ENCODE measurements at regions not wholly inside any gene's neighbourhood (a gene's known extent, or its start where the extent isn't known, plus 50 kb on each side); places are given as distances from the start of the nearest gene placed in this dataset.
"Not testable (repeated sequence)": the region's sequence is repeated elsewhere in the genome, so short reads cannot be mapped to it uniquely, and the experiment has no call there.

DNA sequence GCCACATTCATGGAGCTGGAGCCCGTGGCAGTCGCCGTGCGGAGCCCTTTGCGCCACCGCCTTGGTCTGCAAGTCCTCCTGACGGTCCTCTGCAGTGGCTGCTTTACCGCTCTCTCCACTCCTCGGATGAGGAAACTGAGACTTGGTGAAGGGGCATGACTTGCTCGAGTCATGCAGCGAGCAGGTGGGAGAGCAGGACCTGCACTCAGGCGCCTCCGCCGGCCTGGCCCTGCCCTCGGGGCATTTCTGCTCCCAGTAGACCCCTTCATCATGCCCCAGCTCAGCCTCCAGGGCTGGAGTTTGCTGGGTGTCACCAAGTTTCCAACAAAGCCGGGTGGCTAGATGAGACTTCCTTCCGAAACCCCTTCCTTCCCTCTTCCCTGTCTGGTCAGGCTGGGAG, 100.0 kb upstream of the TARDBP start:
- no peak for DNase-seq (ENCODE audit: low spot score)

DNA sequence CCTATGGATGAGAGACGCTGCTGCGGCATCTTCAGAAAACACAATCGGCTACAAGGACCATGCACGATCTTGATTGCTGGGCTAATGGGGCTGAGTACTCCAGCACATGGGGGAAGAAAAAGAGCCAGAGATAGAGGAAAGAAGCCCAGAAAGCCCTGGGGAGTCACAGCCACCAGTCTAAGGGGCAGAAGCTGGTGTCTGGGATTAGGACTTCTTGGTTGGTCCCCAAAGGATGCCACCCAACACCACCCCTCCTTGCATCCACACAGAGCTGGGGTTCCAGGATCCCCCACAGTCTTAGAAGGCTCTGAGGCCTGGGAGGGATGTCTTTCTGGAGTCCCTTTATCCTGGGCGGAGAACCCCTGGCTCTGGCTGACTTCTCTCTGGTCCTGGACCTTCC, 98.4 kb upstream of the TARDBP start:
- no peak for DNase-seq (ENCODE audit: low spot score)

DNA sequence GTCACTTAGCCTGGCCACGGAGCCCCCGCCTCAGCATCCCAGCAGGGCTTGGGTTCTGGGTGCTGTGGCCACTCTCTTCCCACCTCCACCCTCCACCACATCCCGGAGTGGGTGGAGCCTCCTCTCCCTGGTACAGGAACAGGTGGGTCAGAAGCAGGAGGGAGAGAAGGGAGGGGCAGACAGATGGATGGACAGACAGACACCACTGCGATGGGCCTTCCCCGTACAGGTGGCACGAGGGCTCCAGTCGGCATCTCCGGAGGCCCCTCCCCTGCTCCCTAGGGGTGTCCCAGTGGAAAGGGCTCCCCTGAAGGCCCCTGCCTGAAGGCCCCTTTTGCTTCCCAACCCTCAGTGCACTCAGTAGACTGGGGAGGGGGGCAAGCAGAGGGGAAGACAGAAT, 96.9 kb upstream of the TARDBP start:
- DNase-seq (ENCODE audit: low spot score), result no peak

DNA sequence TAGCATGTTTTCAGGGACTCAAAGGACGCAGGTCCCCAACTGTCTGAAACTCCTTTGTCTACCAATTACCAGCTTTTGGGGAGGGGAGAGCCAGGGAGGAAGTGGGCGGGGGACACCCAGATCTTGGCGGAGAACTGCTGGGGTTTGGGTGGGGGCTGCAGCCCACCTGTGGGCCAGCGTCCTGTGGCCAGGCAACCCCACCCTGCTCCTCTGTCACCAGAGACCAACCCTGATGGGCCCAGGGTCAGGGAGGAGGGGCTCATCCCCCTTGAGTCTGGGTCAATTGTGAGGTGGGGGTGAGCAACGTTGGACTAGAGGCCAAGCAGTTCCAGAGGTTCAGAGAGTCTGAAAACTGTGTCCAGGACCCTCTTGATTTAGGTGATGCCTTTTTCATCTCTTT, 96.1 kb upstream of the TARDBP start:
- DNase-seq (ENCODE audit: low spot score), result no peak

DNA sequence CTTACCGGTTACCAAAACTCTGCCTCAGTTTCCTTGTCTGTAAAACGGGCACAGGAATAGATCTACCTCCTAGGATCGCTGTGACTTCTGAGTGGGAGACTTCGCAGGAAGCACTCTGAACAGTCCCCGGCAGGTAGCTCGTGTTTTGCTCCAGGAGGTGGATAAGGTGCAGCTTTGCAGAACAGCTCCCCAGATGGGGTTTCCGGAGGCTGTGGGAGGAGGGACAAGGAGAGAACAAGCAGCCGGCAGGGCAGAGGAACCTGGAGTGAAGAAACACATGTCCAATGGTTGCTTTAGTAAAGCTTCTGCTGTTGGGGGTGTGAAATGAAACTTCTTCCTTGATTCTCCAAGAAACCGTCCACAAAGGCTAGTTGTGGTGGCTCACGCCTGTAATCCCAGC, 95.5 kb upstream of the TARDBP start:
- no peak for DNase-seq (ENCODE audit: low spot score)

DNA sequence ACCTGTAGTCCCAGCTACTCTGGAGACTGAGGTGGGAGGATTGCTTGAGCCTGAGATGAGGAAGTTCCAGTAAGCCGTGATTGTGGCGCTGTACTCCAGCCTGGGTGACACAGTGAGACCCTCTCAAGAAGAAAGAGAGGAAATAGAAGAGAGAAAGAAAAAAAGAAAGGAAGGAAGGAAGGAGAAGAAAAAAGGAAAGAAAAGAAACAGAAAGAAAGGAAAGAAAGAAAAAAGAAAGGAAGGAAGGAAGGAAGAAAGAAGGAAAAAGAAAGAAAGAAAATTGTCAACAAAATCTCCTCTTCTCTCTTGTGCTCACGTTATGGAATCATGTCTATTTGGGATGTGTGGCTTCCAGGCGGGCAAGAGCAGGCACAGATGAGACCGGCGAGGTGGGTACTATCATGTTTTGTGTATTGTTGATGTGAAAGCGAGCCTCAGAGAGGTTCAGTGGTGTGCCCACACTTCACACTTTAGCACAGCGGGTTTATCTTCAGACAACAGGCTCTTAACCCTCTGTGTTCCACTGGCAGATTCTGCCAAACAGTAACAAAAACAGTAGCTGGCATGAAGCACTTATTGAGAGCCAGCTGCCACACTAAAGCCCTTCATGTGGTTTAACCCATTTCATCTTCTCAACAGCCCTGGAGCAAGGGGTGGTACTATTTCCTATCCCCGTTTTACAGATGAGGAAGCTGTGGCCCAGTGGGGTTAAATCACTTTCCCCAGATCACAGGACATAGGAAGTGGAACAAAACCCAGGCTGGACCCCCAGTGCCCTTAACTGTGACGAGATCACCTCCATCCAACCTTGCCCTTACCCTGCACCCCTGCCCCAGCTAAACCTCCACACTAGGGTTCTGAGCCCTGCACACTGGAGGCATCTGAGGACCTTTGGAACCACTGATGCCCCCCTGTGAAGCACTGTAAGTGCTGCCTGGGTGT, 94.7 kb upstream of the TARDBP start:
- no peak for DNase-seq (ENCODE audit: low spot score)

DNA sequence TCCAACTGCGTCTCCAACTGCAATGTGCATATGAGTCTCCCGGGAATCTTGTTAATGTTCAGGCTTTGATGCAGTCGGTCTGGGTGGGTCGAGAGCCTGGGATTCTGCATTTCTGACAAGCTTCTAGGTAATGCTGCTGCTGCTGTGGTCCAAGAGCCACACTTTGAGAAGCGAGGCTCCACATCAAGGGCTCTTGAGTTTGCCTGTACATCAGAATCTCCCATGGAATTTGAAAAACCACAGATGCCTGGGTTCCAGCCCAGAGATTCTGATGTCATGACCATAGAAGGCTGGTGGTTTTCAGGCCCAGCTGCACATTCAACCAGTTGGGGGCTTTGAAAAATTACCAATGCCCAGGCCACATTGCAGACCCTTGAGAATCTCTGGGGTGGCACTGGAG, 93.9 kb upstream of the TARDBP start:
- DNase-seq (ENCODE audit: low spot score), result no peak

DNA sequence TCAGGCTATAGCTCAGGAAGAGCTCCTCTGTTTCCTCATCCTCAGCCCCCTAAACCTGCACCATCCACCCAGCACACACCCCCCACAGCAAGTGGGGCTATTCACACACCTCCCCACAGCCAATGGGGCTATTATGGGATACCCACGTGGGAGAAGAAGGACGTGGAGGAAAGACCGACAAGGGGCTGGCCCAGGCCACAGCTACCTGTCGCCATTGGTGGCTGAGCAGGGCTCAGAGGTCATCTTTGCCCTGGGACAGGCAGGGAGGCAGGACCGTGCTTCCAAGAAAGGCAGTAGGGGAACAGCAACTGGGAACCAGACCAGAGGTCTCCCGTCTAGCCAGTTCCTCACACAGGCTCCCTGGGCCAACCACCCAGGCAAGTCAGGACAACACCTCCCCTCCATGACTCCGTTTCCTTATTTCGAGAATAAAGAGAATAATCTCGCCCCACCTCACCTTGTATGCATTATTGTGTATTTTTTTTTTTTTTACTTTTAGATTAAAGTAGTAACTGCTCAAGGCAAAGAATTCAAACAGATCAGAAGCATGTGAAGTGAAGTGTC, 92.3 kb upstream of the TARDBP start:
- no peak for DNase-seq (ENCODE audit: low spot score)

DNA sequence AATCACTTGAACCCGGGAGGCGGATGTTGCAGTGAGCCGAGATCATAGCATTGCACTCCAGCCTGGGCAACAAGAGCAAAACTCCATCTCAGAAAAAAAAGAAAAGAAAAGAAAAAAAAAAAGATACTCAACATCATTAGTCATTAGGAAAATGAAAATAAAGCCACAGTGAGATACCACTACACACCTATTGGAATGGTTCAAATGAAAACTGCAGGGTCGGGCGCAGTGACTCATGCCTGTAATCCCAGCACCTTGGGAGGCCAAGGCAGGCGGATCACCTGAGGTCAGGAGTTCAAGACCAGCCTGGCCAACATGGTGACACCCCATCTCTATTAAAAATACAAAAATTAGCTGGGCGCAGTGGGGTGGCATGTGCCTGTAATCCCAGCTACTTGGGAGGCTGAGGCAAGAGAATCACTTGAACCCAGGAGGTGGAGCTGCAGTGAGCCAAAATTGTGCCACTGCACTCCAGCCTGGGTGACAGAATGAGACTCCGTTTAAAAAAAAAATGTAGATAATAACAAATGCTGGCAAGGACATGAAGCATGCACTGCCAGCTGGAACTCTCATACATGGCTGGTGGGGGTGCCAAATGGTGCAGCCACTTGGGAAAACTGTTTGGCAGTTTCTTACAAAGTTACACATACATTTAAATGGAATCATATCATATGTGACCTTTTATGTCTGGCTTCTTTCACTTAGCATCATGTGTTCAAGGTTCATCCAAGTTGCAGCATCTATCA, 90.0 kb upstream of the TARDBP start:
- not testable (repeated sequence) for DNase-seq (ENCODE audit: low spot score)

DNA sequence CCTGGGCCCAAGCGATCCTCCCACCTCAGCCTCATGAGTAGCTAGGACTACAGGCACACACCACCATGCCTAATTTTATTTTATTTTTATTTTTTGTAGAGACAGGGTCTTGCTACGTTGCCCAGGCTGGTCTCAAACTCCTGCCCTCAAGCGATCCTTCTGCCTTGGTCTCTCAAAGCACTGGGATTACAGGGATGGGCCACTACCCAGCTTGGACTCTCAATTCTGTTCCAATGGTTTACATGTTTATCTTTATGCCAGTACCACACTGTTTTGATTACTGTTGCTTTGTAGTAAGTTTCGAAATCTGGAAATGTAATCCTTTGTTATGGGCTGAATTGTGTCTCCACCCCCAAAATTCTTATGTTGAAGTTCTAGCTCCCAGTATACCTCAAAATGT, 88.4 kb upstream of the TARDBP start:
- no peak for DNase-seq (ENCODE audit: low spot score)

DNA sequence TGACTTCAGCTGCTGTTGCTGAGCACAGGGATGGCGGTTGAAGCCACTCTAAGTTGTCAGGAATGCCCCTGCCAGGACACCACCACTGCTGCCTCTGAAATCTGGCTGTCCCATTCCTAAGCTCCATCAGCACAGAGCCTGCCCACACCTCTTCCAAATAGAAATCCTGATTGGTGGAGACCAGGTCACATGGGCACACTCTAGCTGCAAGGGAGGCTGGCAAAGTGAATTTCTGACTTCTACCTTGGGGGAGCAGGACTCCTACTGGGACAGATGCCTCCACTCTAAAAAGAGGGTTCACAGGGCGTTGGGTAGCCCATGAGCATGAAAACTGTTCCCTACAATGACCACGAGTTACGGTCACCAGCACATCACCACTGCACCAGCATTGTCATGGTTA, 83.8 kb upstream of the TARDBP start:
- DNase-seq (ENCODE audit: low spot score), result no peak

DNA sequence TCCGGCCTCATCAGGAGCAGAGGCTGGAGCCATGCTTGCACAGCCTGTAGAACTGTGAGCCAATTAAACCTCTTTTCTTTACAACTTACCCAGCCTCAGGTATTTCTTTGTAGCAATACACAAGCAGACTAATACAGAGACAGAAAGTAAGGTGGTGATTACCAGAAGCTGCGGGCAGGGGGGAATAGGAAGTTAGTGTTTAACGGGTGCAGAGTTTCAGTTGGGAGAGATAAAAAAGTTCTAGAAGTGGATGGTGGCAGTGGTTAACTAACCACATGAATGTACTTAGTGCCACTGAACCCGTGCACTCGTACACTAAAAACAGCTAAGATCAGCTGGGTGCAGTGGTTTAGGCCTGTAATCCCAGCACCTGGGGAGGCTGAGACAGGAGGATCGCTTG, 80.4 kb upstream of the TARDBP start:
- DNase-seq (ENCODE audit: low spot score), result no peak

DNA sequence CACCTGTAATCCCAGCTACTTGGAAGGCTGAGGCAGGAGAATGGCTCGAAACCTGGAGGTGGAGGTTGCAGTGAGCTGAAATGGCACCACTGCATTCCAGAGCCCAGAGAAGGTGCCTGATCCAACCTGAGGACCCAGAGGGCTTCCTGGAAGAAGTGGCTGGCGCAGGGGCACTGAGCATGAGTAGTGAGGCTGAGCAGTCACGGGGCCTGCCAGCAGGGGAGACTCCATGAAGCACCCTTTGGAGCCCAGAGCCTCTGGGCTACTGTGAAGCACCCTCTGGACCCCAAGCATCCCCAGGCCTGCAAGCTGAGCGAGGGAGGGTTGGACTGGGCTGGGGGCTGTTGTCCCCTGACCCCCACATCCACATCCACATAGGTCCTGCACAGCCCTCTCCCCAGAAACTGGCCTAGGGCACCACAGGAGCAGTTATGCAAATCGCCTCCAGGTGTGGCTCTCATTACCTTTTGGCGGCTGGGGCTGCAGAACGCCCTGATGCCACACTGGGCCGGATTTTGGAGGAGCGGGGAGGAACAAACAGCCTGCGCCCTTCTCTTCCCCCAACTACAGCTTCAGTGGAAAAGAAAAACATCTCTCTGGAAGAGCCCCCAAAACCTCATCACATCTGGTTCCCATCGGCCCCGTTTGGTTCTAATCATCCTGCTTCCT, 78.2 kb upstream of the TARDBP start:
- DNase-seq (ENCODE audit: low spot score), result no peak

DNA sequence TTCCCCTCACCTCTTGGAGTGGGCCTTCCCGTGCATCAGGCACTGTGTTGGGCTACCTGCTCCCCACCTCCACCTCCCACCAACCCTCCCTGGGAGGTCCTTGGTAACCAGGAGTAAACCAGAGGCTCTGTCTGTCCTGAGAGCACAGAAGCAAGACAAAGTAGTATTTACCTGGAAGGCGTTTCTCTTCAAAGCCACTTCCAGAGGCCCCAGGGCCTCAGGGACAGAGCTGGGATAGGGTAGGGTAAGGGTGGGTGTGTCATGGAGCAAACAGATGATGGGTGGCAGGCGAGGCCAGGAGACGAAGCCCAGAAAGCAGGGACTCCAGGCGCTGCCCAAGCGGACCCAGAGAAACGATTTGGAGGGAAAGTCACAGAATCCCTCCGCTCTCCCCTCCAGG, 77.2 kb upstream of the TARDBP start:
- no peak for DNase-seq (ENCODE audit: low spot score)

DNA sequence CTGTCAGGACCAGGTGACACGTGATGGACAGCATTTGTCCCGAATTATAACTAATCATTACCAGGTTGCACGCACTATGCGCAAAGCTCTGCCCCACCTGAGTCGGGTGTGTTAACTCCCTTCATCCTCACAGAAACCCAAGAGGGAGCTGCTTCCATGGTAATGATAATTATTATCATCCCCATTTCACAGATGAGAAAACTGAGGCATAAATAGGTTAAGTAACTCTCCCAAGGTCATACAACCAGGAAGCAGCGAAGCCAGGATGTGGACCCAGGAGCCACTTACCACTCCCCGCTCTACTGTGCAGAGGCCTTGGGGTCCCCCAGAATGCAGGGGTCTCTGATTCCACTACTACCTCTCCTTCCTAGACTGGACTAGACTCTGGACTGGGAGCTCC, 76.7 kb upstream of the TARDBP start:
- DNase-seq (ENCODE audit: low spot score), result no peak

DNA sequence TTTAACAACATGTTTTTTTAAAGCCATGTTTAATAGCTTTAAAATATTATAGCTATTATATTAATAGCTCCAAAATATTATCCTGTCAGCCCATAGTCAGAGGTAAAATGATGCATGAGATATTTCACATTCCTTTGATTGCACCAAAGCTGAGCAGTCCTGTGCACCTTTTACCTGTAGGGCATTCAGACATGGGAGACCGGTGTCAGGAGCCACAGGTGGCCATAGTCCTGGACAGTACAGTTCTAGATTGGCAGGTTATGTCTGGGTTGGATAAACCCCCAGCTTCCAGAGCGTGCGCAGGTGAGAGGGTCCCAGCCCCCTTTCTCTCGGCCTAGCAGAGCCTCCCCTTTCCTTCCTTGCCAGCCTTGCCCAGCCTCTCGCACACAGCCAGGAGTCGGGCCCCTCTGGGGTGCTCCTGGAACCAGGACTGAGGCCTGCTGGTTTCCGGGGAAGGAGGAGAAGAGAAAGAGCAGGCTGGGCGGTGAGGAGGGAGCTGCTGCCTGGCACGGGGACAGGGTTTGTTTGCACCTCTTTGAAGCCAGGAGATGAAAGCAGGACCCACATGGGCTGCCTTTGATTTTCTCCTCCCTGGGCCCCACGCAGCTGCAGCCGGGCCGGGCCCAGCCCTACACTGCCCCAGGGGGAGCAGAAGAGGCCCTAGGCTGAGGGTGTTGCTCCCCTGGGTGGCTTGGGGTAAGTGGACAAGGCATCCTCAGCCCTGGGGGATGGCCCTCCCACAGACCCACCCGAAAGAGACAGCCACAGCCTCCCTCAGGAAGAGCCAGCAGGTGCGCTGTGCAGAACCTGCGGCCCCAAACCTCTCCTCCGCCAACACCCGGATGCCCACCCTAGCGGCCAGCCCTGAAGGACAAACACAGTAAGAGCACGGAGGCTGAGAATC, 75.2 kb upstream of the TARDBP start:
- DNase-seq (ENCODE audit: low spot score), result no peak

DNA sequence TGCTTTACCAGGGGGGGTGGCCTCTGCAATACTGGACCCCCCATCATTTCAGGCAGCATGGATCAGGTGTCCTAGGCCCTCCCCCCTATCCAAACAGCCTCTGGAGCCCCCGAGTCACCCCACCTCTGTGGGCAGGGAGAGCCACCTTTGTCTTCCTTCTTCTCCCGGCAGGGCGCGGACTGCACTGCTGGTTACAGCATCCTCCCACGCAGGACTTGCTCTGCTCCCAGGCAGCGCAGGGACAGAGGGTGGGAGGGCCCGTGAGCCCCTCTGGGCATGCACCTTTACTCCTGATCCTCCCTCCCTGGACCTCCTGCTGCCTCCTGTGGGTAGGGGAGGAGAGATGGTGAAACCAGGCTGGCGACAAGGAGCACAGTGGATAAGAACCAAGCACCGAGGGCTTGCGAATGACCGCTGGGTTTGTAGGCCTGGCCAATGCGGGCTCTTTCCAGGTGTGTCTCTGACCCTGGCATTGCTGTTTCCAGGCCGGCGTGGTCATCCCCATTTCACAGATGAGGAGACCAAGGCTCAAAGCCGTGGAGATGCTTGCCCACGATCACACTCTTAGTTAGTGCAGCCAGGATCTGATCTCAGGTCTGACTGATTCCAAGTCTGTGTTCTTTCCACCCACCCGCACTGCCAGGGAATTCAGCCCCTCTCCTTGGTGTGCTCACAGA, 73.6 kb upstream of the TARDBP start:
- DNase-seq (ENCODE audit: low spot score), result no peak

DNA sequence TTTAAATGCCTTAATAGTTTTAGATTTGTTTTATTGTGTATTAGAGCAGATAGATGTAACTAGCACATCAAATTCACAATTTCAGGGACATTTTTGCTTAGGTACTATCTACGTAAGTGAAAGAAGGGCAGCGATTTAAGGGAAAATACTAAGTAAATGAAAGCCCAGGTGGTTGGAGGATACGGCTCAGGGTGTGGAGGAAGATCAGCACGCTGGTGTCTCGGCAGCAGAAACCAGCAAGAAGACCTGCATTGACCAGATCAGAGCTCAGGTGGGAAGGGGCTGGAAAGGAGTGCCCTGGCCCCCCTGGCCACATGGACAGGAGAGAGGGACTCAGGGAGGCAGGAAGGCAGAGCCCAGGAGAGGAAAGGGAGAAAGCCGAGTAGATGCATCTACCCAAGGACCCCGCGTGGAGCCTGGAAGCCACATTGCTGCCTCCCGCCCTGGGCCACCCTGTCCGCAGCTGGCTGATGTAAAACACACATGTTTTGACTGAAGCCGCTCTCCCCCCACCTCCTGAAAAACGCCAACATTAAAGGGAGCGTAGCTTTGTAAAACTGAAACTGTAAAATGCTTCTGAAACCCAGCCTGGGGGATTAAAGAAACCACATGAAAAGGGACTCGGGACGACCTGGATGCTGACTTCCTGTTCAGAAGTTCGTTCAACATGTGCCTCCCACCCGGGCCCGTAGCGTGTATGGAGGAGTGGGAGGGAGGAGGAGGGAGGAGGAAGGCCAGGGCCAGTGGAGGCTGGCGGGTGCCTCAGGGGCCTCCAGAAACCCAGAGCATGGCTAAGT, 72.6 kb upstream of the TARDBP start:
- no peak for DNase-seq (ENCODE audit: low spot score)

DNA sequence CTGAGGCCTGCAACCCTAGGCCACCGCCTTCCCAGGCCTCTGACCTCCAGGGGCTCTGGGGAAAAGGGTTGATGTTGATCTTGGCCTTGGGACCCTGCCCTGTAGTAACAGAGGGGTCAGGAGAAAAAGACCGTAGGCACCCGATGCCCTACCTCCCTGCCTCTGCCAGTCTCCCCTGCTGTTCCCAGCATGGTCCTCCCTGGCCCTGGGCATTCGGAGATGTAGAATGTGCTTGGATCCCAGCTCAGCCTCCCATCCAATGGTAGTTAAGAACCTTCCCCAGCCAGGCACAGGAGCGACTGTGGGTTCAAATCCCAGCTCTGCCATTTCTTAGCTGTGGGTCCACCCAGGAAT, 72.0 kb upstream of the TARDBP start:
- no peak for DNase-seq (ENCODE audit: low spot score)

DNA sequence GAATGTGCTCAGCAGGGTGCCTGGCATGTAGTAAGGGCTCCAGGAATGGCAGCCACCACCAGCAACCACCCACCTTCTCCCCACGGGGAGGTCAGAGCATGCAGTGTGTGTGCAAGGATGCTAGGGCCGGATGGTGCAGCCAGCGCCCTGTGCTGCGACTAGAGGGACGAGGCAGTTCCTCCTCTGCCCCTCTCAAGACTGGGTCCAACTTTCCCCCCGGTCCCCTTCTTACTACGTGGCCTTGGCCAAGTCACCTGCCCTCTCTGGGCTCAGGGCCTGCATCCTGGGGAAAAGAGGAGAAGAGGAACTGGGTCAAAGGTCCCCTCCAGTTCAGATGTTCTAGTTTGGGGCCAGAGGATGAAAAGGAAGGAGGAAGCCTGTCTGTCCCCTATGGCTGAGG, 71.6 kb upstream of the TARDBP start:
- no peak for DNase-seq (ENCODE audit: low spot score)

Measured in pons (tissue), 1 donor.